ENCODE measurements at regions not wholly inside any gene's neighbourhood (a gene's known extent, or its start where the extent isn't known, plus 50 kb on each side); places are given as distances from the start of the nearest gene placed in this dataset.

DNA sequence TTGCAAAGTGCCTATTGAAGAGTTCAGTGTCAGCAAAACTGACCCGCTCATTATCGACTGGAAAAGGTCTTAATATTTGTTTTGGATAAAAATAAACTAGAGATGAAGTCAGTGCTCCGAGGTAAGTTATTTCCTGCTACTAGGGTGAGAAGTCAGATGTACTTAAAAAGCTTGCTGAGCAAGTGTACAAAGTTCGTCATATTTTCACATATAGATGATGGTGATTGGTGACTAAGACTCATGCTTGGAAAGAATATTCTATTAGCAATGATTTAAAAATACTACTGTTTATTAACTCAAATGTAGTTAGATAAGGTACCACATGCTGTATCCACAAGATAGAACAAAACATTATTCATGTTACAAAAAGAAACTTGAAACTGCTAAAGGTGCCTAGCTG, 643.7 kb downstream of the GABRG2 start:
- no peak overlapping the region for H3K56ac ChIP-seq (ENCODE audit: extremely low read depth, insufficient read depth, low read length)
- no peak overlapping the region for H3K4ac ChIP-seq (ENCODE audit: low read depth, low read length)
- no peak overlapping the region for H2AK9ac ChIP-seq (replicated peaks; ENCODE audit: low read depth, low read length, poor library complexity)
- POLR2A ChIA-PET (ENCODE audit: unreplicated experiment) = no interaction called here
- no peaks in the 10 kb centered on the region for H4K20me1 ChIP-seq (ENCODE audit: insufficient read depth, low read length)
- no peak overlapping the region for H3K14ac ChIP-seq (replicated peaks; ENCODE audit: low read depth, low read length)
- DNase-seq (no peak), ATAC-seq (ENCODE audit: low read depth) (no peak)
- H4K91ac ChIP-seq (ENCODE audit: insufficient read depth, low read depth, low read length) = no peak overlapping the region
- no peak overlapping the region for H2BK5ac ChIP-seq (ENCODE audit: low read depth, low read length, poor library complexity, severe bottlenecking)
- H2AFZ ChIP-seq (replicated peaks; ENCODE audit: low read length, poor library complexity) = no peak overlapping the region
- no peak overlapping the region for H4K5ac ChIP-seq (ENCODE audit: low read depth, low read length)
- H3K9me3 ChIP-seq (ENCODE audit: control insufficient read depth, insufficient read depth, low read length) = no peaks in the 10 kb centered on the region; the same call in 1 of the 2 replicates
- TF ChIP-seq RFX5 (IDR thresholded peaks at IDR 0.05; ENCODE audit: low read depth, low read length) = no peak
- TF ChIP-seq, protein P1, sequence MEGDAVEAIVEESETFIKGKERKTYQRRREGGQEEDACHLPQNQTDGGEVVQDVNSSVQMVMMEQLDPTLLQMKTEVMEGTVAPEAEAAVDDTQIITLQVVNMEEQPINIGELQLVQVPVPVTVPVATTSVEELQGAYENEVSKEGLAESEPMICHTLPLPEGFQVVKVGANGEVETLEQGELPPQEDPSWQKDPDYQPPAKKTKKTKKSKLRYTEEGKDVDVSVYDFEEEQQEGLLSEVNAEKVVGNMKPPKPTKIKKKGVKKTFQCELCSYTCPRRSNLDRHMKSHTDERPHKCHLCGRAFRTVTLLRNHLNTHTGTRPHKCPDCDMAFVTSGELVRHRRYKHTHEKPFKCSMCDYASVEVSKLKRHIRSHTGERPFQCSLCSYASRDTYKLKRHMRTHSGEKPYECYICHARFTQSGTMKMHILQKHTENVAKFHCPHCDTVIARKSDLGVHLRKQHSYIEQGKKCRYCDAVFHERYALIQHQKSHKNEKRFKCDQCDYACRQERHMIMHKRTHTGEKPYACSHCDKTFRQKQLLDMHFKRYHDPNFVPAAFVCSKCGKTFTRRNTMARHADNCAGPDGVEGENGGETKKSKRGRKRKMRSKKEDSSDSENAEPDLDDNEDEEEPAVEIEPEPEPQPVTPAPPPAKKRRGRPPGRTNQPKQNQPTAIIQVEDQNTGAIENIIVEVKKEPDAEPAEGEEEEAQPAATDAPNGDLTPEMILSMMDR (conservative IDR thresholded peaks at IDR 0.05; ENCODE audit: low read depth, low read length) = no peak
- TF ChIP-seq CEBPB (IDR thresholded peaks at IDR 0.05; ENCODE audit: low read depth, low read length) = no peak
- no peak for TF ChIP-seq FOS (IDR thresholded peaks at IDR 0.05; ENCODE audit: low read depth, low read length)
- no peak for TF ChIP-seq MAZ (IDR thresholded peaks at IDR 0.05; ENCODE audit: borderline replicate concordance, low read depth, low read length)
- no peak for TF ChIP-seq CHD1 (IDR thresholded peaks at IDR 0.05; ENCODE audit: low read depth, low read length)
- no peak for TF ChIP-seq RAD21 (IDR thresholded peaks at IDR 0.05; ENCODE audit: low read length)
- TF ChIP-seq, protein P2, sequence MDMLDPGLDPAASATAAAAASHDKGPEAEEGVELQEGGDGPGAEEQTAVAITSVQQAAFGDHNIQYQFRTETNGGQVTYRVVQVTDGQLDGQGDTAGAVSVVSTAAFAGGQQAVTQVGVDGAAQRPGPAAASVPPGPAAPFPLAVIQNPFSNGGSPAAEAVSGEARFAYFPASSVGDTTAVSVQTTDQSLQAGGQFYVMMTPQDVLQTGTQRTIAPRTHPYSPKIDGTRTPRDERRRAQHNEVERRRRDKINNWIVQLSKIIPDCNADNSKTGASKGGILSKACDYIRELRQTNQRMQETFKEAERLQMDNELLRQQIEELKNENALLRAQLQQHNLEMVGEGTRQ (IDR thresholded peaks at IDR 0.05; ENCODE audit: low read depth, low read length) = no peak
- TF ChIP-seq POLR2A (IDR thresholded peaks at IDR 0.05; ENCODE audit: low read depth, low read length) = no peak
- TF ChIP-seq MXI1 (IDR thresholded peaks at IDR 0.05; ENCODE audit: borderline replicate concordance, low read depth, low read length) = no peak
- TF ChIP-seq MAFK (IDR thresholded peaks at IDR 0.05; ENCODE audit: low read depth, low read length) = no peak
- TF ChIP-seq BHLHE40 (IDR thresholded peaks at IDR 0.05; ENCODE audit: low read depth, low read length) = no peak
- no peak for TF ChIP-seq RCOR1 (IDR thresholded peaks at IDR 0.05; ENCODE audit: insufficient replicate concordance, low read length)
- TF ChIP-seq, protein P3, sequence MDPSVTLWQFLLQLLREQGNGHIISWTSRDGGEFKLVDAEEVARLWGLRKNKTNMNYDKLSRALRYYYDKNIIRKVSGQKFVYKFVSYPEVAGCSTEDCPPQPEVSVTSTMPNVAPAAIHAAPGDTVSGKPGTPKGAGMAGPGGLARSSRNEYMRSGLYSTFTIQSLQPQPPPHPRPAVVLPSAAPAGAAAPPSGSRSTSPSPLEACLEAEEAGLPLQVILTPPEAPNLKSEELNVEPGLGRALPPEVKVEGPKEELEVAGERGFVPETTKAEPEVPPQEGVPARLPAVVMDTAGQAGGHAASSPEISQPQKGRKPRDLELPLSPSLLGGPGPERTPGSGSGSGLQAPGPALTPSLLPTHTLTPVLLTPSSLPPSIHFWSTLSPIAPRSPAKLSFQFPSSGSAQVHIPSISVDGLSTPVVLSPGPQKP (IDR thresholded peaks at IDR 0.05; ENCODE audit: borderline replicate concordance, low read depth, low read length) = no peak
- TF ChIP-seq NFE2L2 (IDR thresholded peaks at IDR 0.05; ENCODE audit: low read depth, low read length) = no peak
- no peak for TF ChIP-seq SMC3 (IDR thresholded peaks at IDR 0.05; ENCODE audit: low read depth, low read length)
- no peaks in the 10 kb centered on the region for H3K79me1 ChIP-seq (ENCODE audit: low read depth in 1 of 2, low read length in 2 of 2)
- no TSS peak for BruUV-seq (replicated peaks)
- CTCF ChIA-PET = no interaction called here
- H3K36me3 ChIP-seq (ENCODE audit: control insufficient read depth, insufficient read depth, low read length) = no peaks in the 10 kb centered on the region
- no peak overlapping the region for H4K8ac ChIP-seq (ENCODE audit: low read depth in 2 of 2, low read length in 2 of 2)
- H2AK5ac ChIP-seq (ENCODE audit: low read depth, low read length) = no peak overlapping the region
- H3K18ac ChIP-seq (ENCODE audit: low read depth, low read length) = no peak overlapping the region
- dilution Hi-C loops (cut with HindIII; ENCODE audit: low sequenced_read_pairs, unreplicated experiment) = no loop called here
- no peak overlapping the region for H2BK15ac ChIP-seq (ENCODE audit: low read depth, low read length)
- H3K9me1 ChIP-seq (ENCODE audit: insufficient read depth, low read length) = no peaks in the 10 kb centered on the region
- no peak overlapping the region for H3K9ac ChIP-seq (ENCODE audit: low read depth, low read length)
- no peak overlapping the region for H2BK120ac ChIP-seq (ENCODE audit: low read depth, low read length)
- intact Hi-C loops (cut with micrococcal nuclease) = no loop called here
- no peaks in the 10 kb centered on the region for H3K4me1 ChIP-seq (ENCODE audit: control insufficient read depth, insufficient read depth, low read length)
- no peak overlapping the region for H2BK20ac ChIP-seq (ENCODE audit: low read depth, low read length)
- H3K4me2 ChIP-seq (ENCODE audit: low read depth, low read length) = no peak overlapping the region
- no peak overlapping the region for H3K4me3 ChIP-seq (ENCODE audit: insufficient read depth, low read depth, low read length)
- no peaks in the 10 kb centered on the region for H3K27me3 ChIP-seq (ENCODE audit: control insufficient read depth, insufficient read depth, low read length)
- no peak overlapping the region for H3K23ac ChIP-seq (ENCODE audit: low read depth, low read length)
- in situ Hi-C loops (cut with MboI; ENCODE audit: low sequenced_read_pairs) = no loop called here
- 66% methylated on average over 2 of the region's 4 CpGs; no CpG with 5 or more reads in 1 of the 2 experiments for WGBS, 2 experiments (ENCODE audit: extremely low coverage in 2 of 2, insufficient read length in 1 of 2)
- H3K27ac ChIP-seq (ENCODE audit: insufficient read depth, low read length) = no peak overlapping the region

Data from IMR-90 (cell line).